LNCaP clone FGC (cell line): ENCODE measurements at regions not wholly inside any gene's neighbourhood (a gene's known extent, or its start where the extent isn't known, plus 50 kb on each side); places are given as distances from the start of the nearest gene placed in this dataset.

Experiments
- DNase-seq: peaks from one replicate; pipeline ENCODE4 v3.0.0-alpha.2; 2011; ENCODE audit warnings: low read depth
- H3K4me3 ChIP-seq: 2 replicates; pipeline ENCODE4 v1.5.1; 2011; ENCODE audit warnings: mild to moderate bottlenecking, low read depth, low read length, control low read depth
- CTCF ChIP-seq: IDR thresholded peaks from 2 replicates; pipeline ENCODE4 v1.5.1; 2012; ENCODE audit warnings: mild to moderate bottlenecking; ENCODE audit not compliant: control insufficient read depth, insufficient read depth; ENCODE audit errors: extremely low read depth

DNA sequence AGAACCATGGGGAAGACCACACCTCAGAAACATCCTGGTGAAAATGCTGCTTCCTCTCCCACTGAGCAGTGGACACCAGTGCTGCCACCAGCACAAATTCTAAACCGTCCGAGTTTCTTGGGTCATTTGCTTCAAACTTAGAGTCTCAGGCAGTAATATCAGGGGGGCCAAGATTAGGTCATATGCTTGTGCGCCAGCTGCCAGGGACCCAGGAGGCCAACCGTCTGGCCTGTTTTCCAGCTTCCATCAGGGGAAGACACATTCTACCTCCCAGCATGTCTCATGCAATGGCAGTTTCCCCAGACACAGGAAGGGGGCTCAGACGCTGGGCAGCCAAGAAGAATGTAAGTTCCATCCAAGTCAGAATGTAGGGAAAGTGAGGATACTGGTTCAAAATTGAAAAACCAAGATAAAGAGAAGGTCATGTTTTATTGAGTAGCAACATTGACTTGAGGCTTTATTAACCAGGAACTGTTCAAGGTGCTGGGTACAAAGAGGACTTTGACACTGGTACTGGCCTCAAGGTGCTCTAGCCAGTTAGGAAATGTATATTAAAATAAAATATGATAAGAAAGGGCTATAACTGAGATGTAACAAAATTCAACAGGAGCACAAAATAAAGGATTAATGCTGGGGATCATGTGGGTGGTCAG is 59.7 kb upstream of the EED start:
- no peak overlapping the region for H3K4me3 ChIP-seq
- no peak for TF ChIP-seq CTCF
- no peak for DNase-seq

DNA sequence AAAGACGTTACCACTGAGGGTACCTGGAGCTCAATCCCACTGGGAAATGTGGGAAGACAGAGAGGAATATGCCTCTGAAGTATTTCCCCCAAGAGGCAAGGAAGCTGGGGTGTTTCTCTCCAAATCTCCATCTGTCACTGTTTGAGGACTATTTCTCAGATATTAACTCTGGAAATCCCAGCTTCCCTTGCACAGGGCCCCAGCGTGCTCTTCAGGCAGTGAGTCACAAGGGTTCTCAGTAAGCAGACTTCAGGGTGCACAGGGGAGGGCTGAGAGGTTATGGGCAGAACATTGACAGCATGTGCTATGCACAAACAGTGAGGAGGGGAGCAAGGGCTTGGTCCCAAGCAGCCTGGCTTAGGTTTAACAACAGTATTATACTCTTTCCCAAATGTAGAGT is 60.9 kb upstream of the EED start:
- H3K4me3 ChIP-seq, result no peak overlapping the region
- no peak for DNase-seq
- no peak for TF ChIP-seq CTCF

DNA sequence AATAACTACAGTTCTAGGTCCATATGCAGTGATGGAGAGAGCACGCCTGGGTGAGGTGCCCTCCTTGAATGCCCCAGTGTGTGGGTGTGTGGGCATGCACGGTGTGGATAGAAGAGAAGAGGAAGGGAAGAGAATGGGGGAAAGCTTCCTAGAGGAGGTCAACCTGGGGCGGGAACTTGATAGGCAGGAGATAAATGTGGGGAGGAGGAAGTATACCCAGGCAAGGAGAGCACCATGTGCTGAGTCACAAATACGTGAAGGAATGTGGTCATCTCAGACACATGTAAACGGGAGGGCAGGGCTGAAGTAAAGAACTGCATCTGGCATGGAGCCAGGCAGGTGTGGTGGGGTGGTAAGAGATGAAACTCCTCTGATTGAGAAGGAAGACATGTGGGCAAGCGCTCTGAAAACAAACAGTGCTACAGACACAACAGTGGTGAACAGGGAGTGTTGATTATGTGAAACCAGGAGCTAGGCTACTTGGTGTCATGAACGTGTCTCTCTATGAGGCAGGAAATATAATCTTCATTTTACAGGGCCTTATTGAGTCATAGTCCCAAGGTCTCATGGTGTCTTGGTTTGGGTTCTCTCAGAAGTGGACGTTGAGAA is 61.5 kb upstream of the EED start:
- no peak overlapping the region for H3K4me3 ChIP-seq
- TF ChIP-seq CTCF, result no peak
- no peak for DNase-seq

- DNase-seq, result no peak
- no peak for TF ChIP-seq CTCF
- H3K4me3 ChIP-seq, result no peak overlapping the region
Observed at GRCh38 chr11:86181379-86181778, 63.2 kb upstream of the EED start.

GRCh38 chr11:86180851-86181250 is 63.7 kb upstream of the EED start:
- H3K4me3 ChIP-seq, result no peak overlapping the region
- DNase-seq, result no peak
- TF ChIP-seq CTCF, result no peak

DNA sequence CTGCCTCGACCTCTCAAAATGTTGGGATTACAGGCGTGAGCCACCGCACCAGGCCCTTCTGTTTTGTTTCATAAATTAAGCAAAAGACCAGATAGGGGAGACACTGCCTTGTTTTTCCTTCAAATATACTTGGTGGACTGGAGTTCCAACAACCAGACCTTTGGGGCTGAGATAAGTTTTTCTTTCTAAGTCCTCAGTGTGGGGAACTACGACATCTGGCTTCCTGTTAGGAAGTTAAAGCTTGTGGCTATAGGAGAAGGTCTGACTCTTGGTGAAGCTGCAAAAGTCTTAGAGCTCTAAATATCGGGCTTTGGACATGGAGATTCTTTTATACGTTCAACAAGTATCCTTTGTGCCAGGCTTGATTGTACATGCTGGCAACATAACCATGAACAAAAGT is 64.1 kb upstream of the EED start:
- DNase-seq, result no peak
- no peak for TF ChIP-seq CTCF
- no peak overlapping the region for H3K4me3 ChIP-seq

- DNase-seq, result no peak
- no peak overlapping the region for H3K4me3 ChIP-seq
- TF ChIP-seq CTCF, result no peak
Observed at GRCh38 chr11:86179646-86180064, 64.9 kb upstream of the EED start.
